OCI-M2 (cell line): ENCODE measurements at regions not wholly inside any gene's neighbourhood (a gene's known extent, or its start where the extent isn't known, plus 50 kb on each side); places are given as distances from the start of the nearest gene placed in this dataset.
"Not testable (repeated sequence)": the region's sequence is repeated elsewhere in the genome, so short reads cannot be mapped to it uniquely, and the experiment has no call there.

Experiments
- DNase-seq: peaks from one replicate; lab custom pipeline; 2025; ENCODE audit not compliant: unreplicated experiment; lab: John Stamatoyannopoulos, UW

DNA sequence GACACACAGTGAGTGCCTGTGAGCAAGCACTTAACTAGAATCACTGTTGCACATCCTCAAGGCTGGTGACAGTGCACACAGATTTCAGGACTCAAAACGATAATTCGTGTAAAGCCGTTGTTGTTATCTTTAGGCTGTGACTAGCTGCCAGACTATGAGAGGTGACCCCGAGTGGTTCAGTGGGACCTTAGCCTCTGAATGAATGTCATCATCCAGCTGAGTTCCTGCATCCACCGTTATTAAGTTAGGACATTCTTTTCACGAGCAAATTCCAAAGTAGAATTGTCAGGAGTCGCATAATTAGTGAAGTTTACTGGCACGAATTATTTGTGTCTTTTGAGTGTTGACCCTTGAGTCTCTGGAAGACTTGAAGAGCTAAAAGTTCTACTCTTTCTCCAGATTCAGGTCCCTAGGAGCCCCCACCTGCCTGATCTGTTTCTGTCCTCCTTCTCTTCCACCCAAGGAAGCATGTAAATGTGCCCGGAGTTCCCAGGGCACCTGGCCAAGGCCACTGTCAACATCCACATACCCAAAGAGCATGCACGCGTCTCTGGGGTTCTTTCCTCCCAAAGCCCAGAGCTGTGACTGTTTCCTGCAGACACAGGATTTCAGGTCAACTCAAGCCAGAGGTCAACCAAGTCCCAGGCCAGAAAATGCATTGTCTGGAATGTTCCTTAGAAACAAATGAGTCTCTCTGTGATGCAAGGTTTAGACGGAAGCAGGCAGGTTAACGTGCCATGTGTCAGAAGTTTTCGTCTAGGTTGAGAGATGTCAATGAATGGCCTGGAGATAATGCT, 207.2 kb downstream of the TOMM20 start:
- no peak for DNase-seq

DNA sequence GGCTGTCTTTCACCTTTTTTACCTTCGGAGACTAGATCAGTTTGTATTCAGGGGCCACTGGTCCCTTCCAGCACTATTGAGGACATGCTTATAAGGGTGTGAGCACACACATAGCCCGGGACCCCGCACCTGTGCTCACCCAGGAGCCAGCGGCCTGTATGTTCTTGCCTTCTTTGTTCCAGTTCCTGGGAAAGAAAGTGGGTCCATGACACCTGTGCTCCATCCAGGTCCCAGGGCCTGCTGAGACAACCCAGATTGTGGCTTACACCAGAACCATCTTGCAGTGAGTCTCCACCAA, 207.8 kb downstream of the TOMM20 start:
- DNase-seq = no peak

DNA sequence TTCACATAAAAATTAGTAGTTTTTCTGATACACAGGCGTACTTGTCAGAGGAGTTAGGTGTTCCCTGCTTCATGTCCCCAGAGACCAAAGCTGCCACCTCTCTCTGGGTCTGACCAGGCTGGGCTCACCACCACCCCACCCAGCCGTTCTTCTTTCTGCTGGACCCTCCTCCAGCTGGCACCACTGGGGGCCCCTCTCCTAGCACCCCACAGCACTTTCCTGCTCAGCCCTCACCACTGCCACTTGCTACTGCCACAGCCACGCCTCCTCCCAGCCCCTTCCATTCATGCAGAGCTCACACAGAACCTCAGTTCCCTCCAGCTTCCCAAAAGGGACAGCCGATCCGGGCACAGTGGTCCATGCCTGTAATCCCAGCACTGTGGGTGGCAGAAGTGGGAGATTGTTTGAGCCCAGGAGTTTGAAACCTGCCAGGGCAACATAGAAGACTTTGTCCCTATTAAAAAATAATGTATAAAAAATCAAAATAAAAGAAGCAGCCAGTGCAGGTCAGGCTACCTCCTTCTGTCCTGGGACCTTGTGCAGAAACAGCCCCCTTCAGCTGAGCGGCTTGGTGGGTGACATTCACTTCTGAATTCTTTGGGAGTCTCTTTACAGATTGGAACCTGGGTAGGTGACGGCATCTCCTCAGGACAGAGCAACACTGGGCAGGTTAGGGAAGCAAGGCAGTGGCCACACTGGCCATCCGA, 208.3 kb downstream of the TOMM20 start:
- DNase-seq = no peak

DNA sequence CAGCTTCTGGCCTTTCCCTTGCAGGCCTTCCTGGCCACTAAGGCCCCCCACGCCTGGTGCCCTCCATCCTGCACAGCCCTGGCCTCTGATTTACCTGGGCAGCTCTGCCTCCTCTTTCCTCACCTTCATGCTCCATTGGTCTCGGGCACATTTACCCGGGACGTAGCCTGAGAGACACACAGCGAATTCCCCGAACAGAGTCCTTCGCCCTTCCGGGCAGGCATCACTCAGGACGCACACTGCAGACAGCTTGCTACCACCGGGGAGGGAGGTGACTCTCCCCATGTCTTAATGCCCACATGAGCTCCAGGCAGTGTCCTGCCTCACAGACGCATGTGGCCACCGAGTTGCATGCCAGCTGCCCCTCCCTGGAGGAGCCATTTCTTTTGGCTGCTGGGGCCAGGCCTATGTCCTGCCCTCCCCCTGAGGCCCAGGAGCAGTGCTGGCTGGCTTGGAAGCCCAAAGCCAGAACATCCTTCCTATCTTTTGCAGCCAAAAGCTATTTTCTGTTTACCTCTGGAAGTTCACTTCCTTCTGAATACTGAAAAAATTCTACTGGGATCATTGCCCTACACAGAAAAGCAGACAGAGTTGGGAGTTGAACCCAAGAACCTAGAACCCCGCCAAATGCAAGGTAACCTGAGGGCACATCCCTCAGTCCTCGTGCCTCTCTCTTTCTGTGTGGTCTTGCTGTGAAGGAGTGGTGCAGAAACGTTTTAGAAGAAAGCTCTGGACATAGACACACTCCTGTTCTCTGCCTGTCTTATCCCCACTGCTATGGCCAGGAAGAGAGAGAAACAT, 209.5 kb downstream of the TOMM20 start:
- DNase-seq = no peak

DNA sequence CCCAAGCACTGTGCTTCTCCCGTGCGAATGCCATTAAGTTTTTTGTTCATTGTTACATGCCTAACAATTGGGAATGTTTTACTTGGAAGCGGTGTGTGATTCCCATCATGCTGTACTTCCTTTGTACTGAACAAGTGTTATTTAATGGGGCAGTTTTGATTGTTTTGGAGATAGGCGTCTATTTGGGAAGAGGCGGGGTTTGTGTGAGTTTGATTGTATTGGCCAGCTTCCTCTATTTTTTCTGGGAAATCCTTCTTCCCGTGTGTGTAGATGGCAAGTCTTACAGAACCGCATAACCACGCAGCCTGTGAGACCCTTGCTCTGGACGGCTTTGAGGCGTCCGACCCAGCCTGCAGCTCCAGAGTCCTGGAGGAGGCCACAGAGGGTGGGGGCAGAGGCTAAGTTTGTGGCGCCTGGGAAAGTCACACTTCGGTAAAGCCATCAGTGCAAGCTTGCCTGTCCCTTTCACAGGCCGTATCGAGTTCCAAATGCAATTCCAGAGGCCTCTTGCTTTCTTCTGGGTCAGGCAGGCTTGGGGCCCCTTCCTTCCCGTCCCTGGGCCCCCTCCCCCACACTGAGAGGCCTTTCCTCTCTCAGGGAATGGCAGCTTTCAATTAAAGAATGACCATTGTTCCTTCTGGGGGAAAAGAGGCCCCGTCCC, 210.3 kb downstream of the TOMM20 start:
- DNase-seq = no peak

DNA sequence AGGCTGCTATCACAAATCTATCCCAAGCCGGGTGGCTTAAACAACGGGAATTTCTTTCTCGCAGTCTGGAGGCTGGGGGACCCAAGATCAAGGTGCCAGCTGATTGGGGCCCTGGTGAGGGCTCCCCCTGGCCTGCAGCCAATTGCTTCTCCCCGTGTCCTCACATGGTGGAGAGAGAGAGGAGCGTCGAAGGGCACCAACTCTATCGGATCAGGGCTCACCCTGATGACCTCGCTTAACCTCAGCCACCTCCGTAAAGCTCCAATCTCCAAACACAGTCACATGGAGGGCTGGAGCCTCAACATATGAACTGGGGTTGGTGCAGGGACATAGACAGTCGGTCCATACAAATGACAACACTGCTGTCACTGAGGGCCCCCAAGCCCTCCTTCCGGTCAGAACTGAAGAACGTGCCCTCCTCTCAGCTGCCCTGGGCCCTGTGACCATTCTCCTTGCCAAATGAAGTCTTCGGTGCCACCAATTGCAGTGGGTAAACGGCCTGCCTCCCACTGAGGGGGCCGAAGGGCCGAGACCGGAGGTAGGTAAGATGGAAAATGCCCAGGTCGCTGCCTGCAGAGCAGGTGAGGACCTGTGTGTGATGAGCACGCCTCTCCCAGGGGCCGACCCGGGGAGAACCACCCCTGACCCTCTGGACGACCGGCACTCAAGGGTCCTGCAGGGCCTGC, 211.0 kb downstream of the TOMM20 start:
- DNase-seq = no peak

DNA sequence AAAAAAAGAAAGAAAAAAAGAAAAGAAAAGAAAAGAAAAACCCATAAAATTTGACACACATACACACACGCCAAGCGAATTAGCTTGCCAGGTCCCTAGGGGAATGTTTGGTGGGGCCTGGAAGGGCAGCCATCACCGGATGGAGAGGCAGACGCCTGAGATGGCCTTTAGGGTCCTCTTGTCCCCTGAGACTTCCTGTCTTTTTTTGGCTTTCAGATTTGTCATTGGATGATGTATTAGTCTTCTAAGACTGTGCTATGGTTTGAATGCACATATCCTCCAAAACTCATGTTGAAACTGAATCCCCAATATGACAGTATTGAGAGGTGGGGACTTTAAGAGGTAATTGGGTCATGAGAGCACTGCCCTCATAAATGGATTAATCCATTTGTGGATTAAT, 211.8 kb downstream of the TOMM20 start:
- no peak for DNase-seq

DNA sequence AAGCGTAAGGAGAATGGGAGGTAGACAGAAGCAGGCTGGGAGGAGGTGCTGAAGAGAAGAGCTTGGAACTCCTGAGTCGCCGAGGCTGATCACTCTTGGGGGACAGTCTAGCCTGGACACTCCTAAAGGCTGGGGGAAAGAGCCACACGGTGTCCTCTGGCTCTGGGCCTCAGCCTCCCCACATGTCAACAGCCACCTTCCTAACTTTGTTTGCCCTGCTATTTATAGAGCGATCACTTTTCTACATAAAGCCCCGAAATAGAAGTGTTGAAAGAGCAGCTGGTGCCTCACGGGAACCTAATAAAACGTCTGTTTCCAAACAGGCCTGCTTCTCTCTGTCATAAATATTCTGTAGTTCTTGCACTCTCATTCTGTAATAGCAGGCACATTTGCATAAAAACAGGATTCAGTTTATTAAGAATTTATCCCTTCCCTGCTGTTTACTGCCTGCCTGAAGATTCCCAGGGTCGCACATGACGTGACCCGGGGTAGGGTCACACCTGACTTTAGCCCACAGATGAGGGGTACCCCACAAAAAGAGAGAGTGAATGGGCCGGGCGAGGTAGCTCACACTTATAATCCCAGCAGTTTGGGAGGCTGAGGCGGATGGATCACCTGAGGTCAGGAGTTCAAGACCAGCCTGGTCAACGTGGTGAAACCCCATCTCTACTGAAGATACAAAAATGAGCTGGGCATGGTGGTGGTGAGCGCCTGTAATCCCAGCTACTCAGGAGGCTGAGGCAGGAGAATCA, 212.5 kb downstream of the TOMM20 start:
- no peak for DNase-seq

DNA sequence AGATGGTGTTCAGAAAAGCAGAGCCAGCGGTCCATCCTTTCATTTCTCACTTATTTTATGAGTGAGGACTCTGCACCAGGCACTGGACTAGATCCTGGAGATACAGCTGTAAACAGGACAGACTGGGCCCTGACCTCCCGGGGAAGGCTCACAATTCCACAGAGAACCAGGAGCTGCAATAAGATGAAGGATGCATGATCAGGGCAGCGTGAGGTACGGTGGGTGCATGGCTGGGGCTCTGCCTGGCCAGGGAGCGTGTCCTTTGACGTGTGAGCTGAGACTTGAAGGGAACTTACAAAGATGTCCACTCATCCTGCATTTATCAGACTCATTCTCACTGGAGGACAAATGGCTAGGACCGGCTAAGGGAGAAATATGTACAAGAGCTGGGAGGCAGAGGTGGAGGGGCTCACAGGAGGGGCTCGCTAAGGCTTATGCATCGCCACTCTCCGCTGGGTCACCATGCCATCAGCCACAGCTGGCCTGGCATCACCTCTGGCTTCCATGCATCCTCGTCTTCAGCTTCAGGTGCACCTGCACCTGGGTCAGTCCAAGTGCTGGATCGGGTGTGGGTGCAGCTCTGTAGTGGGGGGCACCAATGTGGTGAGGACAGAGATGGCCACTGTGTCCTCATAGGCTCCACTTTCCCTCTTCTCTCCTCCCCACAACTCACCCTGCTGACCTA, 213.9 kb downstream of the TOMM20 start:
- no peak for DNase-seq

DNA sequence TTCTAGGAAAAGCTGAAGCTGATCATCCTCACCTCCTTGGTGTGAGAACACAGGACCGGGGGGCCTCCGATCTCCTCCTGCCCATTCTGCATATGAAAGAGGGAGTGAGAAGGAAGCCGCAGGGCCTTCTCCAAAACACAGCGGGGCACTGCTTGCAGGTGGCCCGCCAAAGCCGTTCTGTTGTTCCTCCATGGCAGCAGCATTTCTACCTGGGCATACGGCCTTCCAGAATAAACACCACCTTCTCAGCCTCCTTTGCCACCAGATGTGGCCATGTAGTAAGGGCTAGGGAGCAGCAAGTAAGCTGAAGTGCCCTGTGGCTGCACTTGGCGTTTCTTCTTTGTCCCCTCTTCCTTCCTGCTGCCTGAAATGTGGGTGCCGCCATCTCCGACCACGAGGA, 214.9 kb downstream of the TOMM20 start:
- no peak for DNase-seq

DNA sequence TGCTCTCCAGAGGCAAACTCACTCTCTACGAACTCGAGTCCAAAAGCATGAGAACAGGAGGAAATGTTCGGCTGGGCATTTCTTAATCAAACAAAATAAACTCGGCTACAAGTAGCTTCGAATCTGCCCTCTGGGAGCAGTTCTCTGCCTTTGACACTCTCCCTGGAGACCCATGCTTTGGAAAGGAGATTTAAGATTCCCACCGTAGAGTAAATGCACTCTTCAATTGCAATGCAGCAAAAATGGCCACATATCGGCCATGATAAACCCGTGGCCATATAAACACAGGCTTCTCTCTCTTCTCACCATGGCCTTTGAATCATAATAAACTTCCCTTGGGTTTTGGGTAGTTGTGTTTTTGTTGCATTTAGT, 215.4 kb downstream of the TOMM20 start:
- DNase-seq = no peak

DNA sequence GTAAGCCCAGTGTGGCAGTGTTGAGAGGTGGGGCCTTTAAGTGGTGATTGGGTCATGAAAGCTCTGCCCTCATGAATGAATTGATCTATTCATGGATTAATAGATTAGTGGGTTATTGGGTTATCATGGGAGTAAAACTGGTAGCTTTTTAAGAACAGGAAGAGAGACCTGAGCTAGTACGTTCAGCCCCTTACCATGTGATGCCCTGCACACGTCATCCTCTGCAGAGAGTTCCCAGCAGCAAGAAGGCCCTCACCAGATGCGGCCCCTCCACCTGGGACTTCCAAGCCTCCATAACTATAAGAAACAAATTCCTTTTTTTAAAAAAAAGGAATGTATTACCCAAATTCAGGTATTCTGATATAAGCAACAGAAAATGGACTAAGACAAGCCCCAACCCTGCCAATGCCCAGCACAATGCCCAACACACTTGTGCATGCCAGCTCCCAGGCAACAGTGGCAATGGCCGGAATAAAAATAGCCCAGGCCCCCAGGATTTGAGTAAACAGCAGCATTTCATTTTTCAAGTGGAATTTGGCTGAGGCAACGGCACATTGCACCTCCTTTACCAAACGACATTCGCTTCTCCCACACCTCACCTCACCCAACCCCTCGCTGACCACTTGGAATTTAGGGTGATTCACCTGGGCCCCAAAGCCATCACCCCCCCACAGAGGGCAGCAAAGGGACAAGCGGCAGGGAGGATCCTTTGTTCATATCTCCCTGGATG, 215.9 kb downstream of the TOMM20 start:
- no peak for DNase-seq

DNA sequence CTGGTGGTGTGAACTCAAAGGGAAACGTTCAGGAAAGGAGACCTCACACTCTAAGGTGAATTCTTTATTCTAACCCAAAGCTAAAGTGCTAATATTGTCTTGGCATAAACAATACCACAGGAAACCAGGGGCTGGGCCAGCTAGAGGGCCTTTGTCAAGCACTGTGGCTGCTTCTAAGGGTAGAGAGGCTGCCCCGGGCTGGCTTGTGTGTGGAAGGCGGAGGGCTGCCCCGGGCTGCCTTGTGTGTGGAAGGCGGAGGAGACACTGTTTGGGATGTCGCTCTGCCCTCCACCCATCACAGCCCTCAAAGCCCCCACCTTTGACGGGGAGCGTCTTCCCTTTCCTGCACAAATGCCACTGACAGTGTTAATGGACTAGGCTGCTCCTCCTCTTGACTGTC, 216.8 kb downstream of the TOMM20 start:
- DNase-seq = no peak

DNA sequence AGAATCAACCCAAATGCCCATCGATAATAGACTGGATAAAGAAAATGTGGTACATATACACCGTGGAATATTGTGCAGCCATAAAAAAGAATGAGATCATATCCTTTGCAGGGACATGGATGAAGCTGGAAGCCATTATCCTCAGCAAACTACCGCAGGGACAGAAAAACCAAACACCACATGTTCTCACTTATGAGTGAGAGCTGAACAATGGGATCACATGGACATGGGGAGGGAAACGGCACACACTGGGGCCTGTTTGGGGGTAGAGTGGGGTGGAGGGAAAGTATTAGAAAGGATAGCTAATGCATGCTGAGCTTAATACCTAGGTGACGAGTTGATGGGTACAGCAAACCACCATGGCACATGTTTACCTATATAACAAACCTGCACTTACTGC, 217.5 kb downstream of the TOMM20 start:
- not testable (repeated sequence) for DNase-seq

DNA sequence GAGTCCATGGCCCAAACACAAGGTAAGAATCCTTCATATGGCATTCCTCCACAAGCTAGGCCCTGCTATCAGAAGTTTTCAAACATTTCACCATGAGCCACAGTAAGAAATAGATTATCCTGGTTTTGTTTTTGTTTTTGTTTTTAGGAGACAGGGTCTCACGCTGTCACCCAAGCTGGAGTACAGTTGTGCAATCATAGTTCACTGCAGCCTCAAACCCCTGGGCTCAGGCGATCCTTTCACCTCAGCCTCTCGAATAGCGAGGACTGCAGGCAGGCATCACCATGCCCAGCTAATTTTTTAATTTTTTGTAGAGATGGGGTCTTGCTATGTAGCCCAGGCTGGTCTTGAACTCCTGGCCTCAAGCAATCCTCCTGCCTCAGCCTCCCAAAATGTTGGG, 218.8 kb downstream of the TOMM20 start:
- DNase-seq = no peak

DNA sequence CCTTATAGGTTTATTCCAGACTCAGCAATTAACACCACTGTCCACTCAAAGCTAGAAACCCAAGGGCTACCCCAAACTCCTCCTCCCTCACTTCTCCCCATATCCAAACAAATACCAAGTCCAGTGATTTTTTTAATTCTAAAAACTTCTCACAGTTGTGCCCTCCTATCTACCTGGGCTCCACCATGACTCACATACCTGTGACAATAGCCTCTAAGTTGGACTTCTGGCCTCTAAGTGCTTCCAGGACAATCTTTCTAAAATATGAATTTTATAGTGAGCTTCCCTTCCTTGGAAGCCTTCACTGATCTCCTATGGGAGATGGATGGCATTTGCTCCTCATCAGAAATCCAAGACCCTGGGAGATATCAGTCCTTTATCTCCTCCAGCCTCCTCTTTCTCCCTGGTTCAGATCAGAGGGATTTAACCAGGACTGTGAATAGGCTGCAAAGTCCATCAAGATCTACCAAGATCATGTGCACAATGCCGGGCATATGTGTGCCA, 219.3 kb downstream of the TOMM20 start:
- DNase-seq = no peak

DNA sequence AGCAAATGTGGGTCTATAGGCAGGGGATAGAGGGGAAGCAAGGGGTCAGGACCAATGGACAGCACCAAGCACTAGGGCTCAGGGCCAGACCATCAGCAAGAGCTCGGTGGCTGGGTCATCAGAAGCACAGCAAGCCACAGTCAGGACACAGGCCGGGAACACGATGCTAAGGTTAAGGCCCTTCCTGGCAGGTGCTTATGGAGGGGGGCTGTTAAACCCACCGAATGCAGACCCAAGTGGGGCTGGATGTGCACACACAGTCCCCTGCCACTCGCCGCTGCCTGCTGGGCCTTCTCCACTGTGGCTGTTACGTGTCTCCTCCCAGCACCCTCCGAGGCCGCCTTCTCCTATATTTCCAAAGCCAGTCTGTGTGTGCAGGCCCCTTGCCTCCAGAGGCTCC, 220.1 kb downstream of the TOMM20 start:
- no peak for DNase-seq

DNA sequence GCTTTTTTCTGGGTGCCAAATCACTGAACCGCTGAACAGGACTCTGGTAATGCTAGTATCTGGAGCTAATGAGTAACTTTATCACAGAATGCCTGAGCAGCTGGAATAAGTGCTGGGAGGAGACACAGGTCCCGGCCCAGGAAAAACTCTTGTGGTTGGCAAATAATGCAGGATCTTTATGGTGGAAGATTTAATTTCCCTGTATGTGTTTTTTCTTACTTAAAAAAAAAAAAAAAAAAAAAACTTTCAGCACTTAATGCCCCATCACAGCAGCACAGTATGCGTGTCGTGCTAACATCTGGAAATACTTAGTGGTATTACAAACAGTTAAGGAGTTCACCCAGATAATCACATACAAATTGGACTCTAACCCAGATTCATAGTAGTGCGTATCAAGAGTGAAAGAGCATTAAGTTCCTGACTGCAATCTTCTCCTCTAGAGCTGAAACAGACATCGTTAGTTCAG, 220.7 kb downstream of the TOMM20 start:
- no peak for DNase-seq
